ENCODE measurements at regions not wholly inside any gene's neighbourhood (a gene's known extent, or its start where the extent isn't known, plus 50 kb on each side); places are given as distances from the start of the nearest gene placed in this dataset.

DNA sequence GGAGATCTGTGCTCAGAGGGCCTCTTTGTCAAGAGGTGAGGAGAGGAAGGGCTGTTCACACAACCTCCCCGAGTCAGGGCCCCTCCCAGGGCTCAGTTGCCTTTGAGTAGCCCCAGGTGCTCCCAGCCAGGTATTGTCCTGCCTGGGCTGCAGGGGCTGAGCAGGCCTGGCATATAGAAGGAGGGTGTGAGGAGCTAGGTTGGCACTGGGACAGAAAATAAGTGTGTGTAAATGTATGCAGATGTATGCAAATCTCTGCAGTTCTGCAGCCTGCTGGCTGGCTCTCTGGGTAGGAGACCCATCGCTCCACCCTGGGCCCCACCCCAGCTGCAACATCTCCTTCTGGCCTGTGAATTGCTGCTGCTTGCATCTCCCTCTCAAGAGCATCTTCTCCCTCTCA is 52.4 kb downstream of the NAV1 start:
- Histone ChIP-seq H2BK12ac (ENCODE audit: low read depth, low read length) (peak overlapping the region; percentile 80; the same call in 1 of the 2 replicates), H3K9me3 (ENCODE audit: insufficient read depth in 2 of 2, low read depth in 1 of 2, low read length in 1 of 2) (no peaks in the 10 kb centered on the region), H2BK20ac (ENCODE audit: low read length) (peak overlapping the region; percentile 2), H3K18ac (ENCODE audit: extremely low read depth, low read length) (peak overlapping the region; percentile 34; the same call in 1 of the 2 replicates), H3K23ac (ENCODE audit: insufficient read length) (no peak overlapping the region), H3K14ac (ENCODE audit: insufficient read length) (no peak overlapping the region), H4K8ac (ENCODE audit: extremely low read depth, insufficient read depth, low read length) (no peak overlapping the region), H4K20me1 (replicated peaks in 1 of 2; ENCODE audit: control insufficient read depth in 1 of 2, insufficient read depth in 2 of 2, low read length in 2 of 2) (no peaks in the 10 kb centered on the region), H3K4me2 (ENCODE audit: insufficient read depth in 1 of 2, low read depth in 2 of 2, low read length in 2 of 2) (peak overlapping the region; percentile 8 to 61; a peak in 3 of 4 replicates), H2BK15ac (ENCODE audit: low read length) (peak overlapping the region; percentile 84; the same call in 1 of the 2 replicates), H3K4me3 (ENCODE audit: extremely low read depth in 1 of 4, insufficient read depth in 2 of 4, low read depth in 3 of 4, low read length in 4 of 4) (peak overlapping the region in 2 of 4 experiments; percentile 4 to 19; a peak in 2 of 8 replicates), H2AK5ac (ENCODE audit: low read depth, low read length) (no peak overlapping the region), H2AFZ (ENCODE audit: low read length) (no peak overlapping the region), H3K56ac (replicated peaks; ENCODE audit: insufficient read length, low read depth, low read length) (no peak overlapping the region), H4K91ac (replicated peaks; ENCODE audit: insufficient read length, low read length) (peak overlapping the region; percentile 14), H3K4ac (replicated peaks; ENCODE audit: insufficient read length, low read depth, low read length) (no peak overlapping the region), H2BK5ac (ENCODE audit: low read depth, low read length) (0 out of 2 replicates have a peak overlapping the region, but pooled peaks have one; percentile 12), H3K36me3 (ENCODE audit: control insufficient read depth in 2 of 4, insufficient read depth in 4 of 4, low read length in 3 of 4) (no peaks in the 10 kb centered on the region), H3K79me1 (ENCODE audit: low read depth, low read length) (no peaks in the 10 kb centered on the region), H3K27me3 (replicated peaks in 1 of 4; ENCODE audit: control insufficient read depth in 3 of 4, extremely low read depth in 1 of 4, insufficient read depth in 3 of 4, low read length in 3 of 4) (no peaks in the 10 kb centered on the region; a peak in 1 of 7 replicates), H3K9ac (replicated peaks in 1 of 4; ENCODE audit: extremely low read depth in 1 of 4, low read depth in 3 of 4, low read length in 3 of 4) (no peak overlapping the region), H3K4me1 (replicated peaks in 1 of 4; ENCODE audit: control insufficient read depth in 3 of 4, insufficient read depth in 4 of 4, low read length in 3 of 4) (peaks cover 11 to 31% (median 22%) of the 10 kb centered on the region in 4 experiments), H3K23me2 (ENCODE audit: low read depth, low read length) (no peaks in the 10 kb centered on the region), H4K5ac (ENCODE audit: insufficient read length, low read depth, low read length) (no peak overlapping the region), H3K79me2 (ENCODE audit: control insufficient read depth in 1 of 2, insufficient read depth in 2 of 2, low read length in 2 of 2) (no peaks in the 10 kb centered on the region), H2BK120ac (replicated peaks; ENCODE audit: low read depth, low read length) (no peak overlapping the region), H3K27ac (ENCODE audit: low read depth, low read length) (no peak overlapping the region)
- DNase-seq (ENCODE audit: low read depth in 1 of 2, low spot score in 2 of 2) (no peak), FAIRE-seq (no peak)
- ChIA-PET POLR2A (ENCODE audit: partially characterized antibody) (interaction anchor here (1.2 kb wide), 2 partner anchors 52 to 65 kb away, joined by 3 read pairs; no protein-coding TSS in a partner anchor), CTCF (ENCODE audit: partially characterized antibody) (interaction anchor here (0.8 to 3.3 kb wide), 10 partner anchors 10 to 202 kb away, joined by 3 to 12 read pairs (median 5); no protein-coding TSS in a partner anchor)
- 62% methylated on average over 2 of the region's 2 CpGs; no CpG with 5 or more reads in 1 of the 2 experiments for WGBS, 2 experiments (ENCODE audit: extremely low coverage in 1 of 2, insufficient coverage in 1 of 2, insufficient read length in 1 of 2, insufficient replicate concordance in 2 of 2, low coverage in 1 of 2, low lambda C conversion rate in 2 of 2, missing lambda C conversion rate in 1 of 2)
- TF ChIP-seq SIRT6 (IDR thresholded peaks at IDR 0.05; ENCODE audit: low read length), result no peak
- TF ChIP-seq CTBP2 (IDR thresholded peaks at IDR 0.05; ENCODE audit: borderline replicate concordance, insufficient read depth, insufficient read length, low read length), result peak; percentile 5

Data from H1 (cell line).